Kidney (tissue), 13 donors: ENCODE measurements at regions not wholly inside any gene's neighbourhood (a gene's known extent, or its start where the extent isn't known, plus 50 kb on each side); places are given as distances from the start of the nearest gene placed in this dataset.

ENCODE experiments used
- DNase-seq, 5 donors: peaks; one replicate each; pipeline ENCODE4 v3.0.0-alpha.2; 2013 to 2020
- FAIRE-seq: peaks from 2 replicates; lab custom pipeline; 2012; peaks lifted over from hg19 to GRCh38; lab: Jason Lieb, UNC
- H3K27ac ChIP-seq, 2 donors: one replicate each; pipeline ENCODE4 v1.7.0; 2013; ENCODE audit warnings: low read depth in 2 of 2, low read length in 2 of 2, inconsistent platforms in 1 of 2
- H3K27me3 ChIP-seq: one replicate; pipeline ENCODE4 v1.7.1; 2013; ENCODE audit warnings: low read length, inconsistent platforms; ENCODE audit not compliant: control insufficient read depth, insufficient read depth
- H3K36me3 ChIP-seq, 3 donors: one replicate each; pipeline versions ENCODE4 v1.7.0 to v1.7.1; 2013; ENCODE audit warnings: low read length in 3 of 3, control low read depth in 1 of 3, inconsistent platforms in 1 of 3; ENCODE audit not compliant: insufficient read depth in 3 of 3, control insufficient read depth in 2 of 3
- H3K4me1 ChIP-seq, 3 donors: one replicate each; pipeline versions ENCODE4 v1.7.0 to v1.7.1; 2013; ENCODE audit warnings: low read length in 3 of 3, inconsistent platforms in 1 of 3, low read depth in 1 of 3; ENCODE audit not compliant: control insufficient read depth in 2 of 3, insufficient read depth in 2 of 3
- H3K4me3 ChIP-seq, 3 donors: one replicate each; pipeline versions ENCODE4 v1.7.0 to v1.8.1; 2013; ENCODE audit warnings: low read length in 3 of 3, control low read depth in 1 of 3, inconsistent platforms in 1 of 3
- H3K9ac ChIP-seq, 3 donors: one replicate each; pipeline versions ENCODE4 v1.7.0 to v1.7.1; 2013; ENCODE audit warnings: low read length in 3 of 3, control low read depth in 1 of 3, inconsistent platforms in 1 of 3
- H3K9me3 ChIP-seq, 3 donors: one replicate each; pipeline versions ENCODE4 v1.7.0 to v1.7.1; 2013; ENCODE audit warnings: low read length in 3 of 3, control low read depth in 1 of 3, inconsistent platforms in 1 of 3; ENCODE audit not compliant: control insufficient read depth in 2 of 3, insufficient read depth in 1 of 3
- intact Hi-C: fragments of 100-400 bp; cut with DNase I; formaldehyde crosslinking; loops from one replicate; pipeline ENCODE4 v1.11.1; 2022
- TF ChIP-seq, protein P1 (sequence below): IDR thresholded peaks from 3 replicates; pipeline ENCODE4 v1.5.1; 2012; ENCODE audit warnings: mild to moderate bottlenecking, moderate library complexity, borderline replicate concordance; ENCODE audit not compliant: insufficient read depth; ENCODE audit errors: extremely low read depth
- donor health status: control.
- donor health status: control.
- donor health status: control.
- donor health status: control.
- donor health status: control.
- donor health status: DM: yes; HTN: yes; CAD: no.
- donor health status: Normal renal cell carcinoma (clear cell type).

DNA sequence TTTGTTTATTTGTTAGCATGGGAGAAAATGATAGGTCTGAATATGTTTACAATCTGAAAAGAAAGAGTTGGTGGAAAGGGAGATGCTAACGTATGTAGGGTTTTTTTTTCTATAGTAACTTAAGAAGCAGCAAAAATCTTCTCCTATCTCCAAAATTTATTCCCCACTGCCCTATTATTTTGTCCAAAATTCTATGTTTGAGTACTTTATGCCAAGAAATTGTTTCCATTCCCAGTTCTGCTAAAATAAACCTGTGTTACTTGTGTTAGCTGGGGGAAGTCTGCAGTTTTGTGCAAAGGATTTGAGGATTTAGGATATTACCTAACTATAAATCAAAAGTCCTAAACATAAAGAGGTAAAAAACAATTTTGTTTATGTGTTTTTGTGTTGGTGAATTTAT lies 2770.4 kb upstream of the PCDH20 start:
- FAIRE-seq: no peak

DNA sequence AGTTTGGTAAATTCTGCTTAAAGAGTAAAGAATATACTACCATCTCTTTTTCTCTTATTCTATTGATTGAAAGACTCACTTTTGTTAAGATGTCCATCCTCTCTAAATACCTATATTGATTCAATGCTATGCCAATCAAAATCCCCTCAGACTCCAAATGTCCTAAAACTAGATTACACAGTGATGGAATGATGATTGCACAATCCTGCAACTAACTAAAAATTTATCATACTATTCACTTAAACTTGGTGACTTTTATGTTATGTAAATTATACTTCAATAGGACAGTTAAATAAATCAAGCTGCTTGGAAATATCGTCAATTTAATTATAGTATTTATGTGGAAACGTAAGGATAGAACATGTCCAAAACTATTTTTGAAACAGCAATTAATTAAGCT lies 2765.1 kb upstream of the PCDH20 start:
- FAIRE-seq (no peak), DNase-seq (no peak)
- Histone ChIP-seq H3K27ac (no peak overlapping the region), H3K9ac (no peak overlapping the region), H3K27me3 (no peaks in the 10 kb centered on the region), H3K36me3 (no peaks in the 10 kb centered on the region), H3K4me3 (no peak overlapping the region), H3K9me3 (no peaks in the 10 kb centered on the region), H3K4me1 (no peaks in the 10 kb centered on the region)
- intact Hi-C loops: no loop called here
- TF ChIP-seq, protein P1, sequence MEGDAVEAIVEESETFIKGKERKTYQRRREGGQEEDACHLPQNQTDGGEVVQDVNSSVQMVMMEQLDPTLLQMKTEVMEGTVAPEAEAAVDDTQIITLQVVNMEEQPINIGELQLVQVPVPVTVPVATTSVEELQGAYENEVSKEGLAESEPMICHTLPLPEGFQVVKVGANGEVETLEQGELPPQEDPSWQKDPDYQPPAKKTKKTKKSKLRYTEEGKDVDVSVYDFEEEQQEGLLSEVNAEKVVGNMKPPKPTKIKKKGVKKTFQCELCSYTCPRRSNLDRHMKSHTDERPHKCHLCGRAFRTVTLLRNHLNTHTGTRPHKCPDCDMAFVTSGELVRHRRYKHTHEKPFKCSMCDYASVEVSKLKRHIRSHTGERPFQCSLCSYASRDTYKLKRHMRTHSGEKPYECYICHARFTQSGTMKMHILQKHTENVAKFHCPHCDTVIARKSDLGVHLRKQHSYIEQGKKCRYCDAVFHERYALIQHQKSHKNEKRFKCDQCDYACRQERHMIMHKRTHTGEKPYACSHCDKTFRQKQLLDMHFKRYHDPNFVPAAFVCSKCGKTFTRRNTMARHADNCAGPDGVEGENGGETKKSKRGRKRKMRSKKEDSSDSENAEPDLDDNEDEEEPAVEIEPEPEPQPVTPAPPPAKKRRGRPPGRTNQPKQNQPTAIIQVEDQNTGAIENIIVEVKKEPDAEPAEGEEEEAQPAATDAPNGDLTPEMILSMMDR: no peak

More for the DNA sequence above, 2770.4 kb upstream of the PCDH20 start:
- TF ChIP-seq, protein P1: no peak
- Histone ChIP-seq H3K36me3 (no peaks in the 10 kb centered on the region), H3K9me3 (no peaks in the 10 kb centered on the region), H3K9ac (no peak overlapping the region), H3K27ac (no peak overlapping the region), H3K4me1 (no peaks in the 10 kb centered on the region), H3K27me3 (no peaks in the 10 kb centered on the region), H3K4me3 (no peak overlapping the region)
- no peak for DNase-seq
- intact Hi-C loops: no loop called here

DNA sequence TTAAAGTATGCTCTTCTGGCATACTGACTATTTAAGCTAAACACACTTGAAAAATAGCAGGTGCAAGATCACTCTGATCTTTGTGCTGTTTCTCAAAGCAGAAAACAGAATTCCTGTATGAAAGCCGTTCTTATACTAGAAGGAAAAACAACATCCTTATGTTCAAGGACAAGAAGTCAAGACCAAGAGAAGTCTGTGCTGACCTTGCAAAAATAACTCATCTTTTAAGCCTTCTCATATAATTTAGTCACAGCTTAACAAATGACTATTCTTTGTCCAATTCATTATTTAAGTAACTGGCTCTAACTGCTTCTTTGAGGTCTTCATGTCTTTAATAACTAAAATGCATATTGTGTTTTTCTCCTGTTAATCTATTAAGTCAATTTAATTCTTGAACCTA lies 2750.2 kb upstream of the PCDH20 start:
- DNase-seq: no peak
- no peak overlapping the region for H3K27ac ChIP-seq
- H3K4me3 ChIP-seq: no peak overlapping the region
- H3K27me3 ChIP-seq: no peaks in the 10 kb centered on the region
- TF ChIP-seq, protein P1: no peak
- no peak overlapping the region for H3K9ac ChIP-seq
- no peaks in the 10 kb centered on the region for H3K9me3 ChIP-seq
- no peaks in the 10 kb centered on the region for H3K36me3 ChIP-seq
- no peak for FAIRE-seq
- H3K4me1 ChIP-seq: no peaks in the 10 kb centered on the region
- intact Hi-C loops: no loop called here

DNA sequence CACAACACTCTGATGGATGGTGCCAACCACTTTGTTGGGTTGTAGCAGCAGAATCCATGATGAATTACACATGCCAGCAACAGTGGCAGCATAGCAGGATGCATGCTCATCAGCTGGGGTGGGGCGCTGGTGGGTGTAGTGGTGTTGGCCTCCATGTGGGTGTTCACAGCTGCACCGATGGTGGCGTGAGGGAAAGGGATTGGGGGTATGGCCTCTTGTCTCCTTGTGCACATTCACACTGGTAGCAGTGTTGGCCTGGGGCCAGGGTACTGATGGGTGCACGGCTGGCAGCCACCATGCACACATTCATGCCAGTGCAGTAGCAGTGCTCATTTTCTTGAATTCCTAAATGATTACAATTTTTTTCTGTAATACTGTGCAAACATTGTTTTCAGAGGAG lies 2748.8 kb upstream of the PCDH20 start:
- intact Hi-C loops: no loop called here
- H3K27me3 ChIP-seq: no peaks in the 10 kb centered on the region
- H3K27ac ChIP-seq: no peak overlapping the region
- no peaks in the 10 kb centered on the region for H3K36me3 ChIP-seq
- H3K4me1 ChIP-seq: no peaks in the 10 kb centered on the region
- no peak for FAIRE-seq
- H3K9ac ChIP-seq: no peak overlapping the region
- TF ChIP-seq, protein P1: no peak
- H3K9me3 ChIP-seq: no peaks in the 10 kb centered on the region
- DNase-seq: peak in 1 of 5 donors; percentile 37
- no peak overlapping the region for H3K4me3 ChIP-seq
